HG02759 (cell line): ENCODE measurements at regions not wholly inside any gene's neighbourhood (a gene's known extent, or its start where the extent isn't known, plus 50 kb on each side); places are given as distances from the start of the nearest gene placed in this dataset.
"Not testable (repeated sequence)": the region's sequence is repeated elsewhere in the genome, so short reads cannot be mapped to it uniquely, and the experiment has no call there.

Experiments
- ATAC-seq: cut with Tn5 transposase; IDR thresholded peaks from one replicate; pipeline ENCODE4 v1.9.1; 2021; ENCODE audit warnings: mild to moderate bottlenecking, moderate library complexity; ENCODE audit not compliant: unreplicated experiment

GRCh38 chr17:21780919-21781665 is 88.8 kb downstream of the KCNJ18 start:
- not testable (repeated sequence) for ATAC-seq

GRCh38 chr17:21781666-21782024 is 89.3 kb downstream of the KCNJ18 start:
- not testable (repeated sequence) for ATAC-seq

- ATAC-seq = not testable (repeated sequence)
Measured at GRCh38 chr17:21782107-21782506, 89.8 kb downstream of the KCNJ18 start.

GRCh38 chr17:21782604-21783003 is 90.3 kb downstream of the KCNJ18 start:
- not testable (repeated sequence) for ATAC-seq

GRCh38 chr17:21783017-21783416 is 90.7 kb downstream of the KCNJ18 start:
- not testable (repeated sequence) for ATAC-seq

- ATAC-seq = not testable (repeated sequence)
Measured at GRCh38 chr17:21814272-21814671, 121.9 kb downstream of the KCNJ18 start.

- ATAC-seq = no peak
Measured at GRCh38 chr17:21814776-21815175, 122.5 kb downstream of the KCNJ18 start.

GRCh38 chr17:21815352-21816063 is 123.2 kb downstream of the KCNJ18 start:
- ATAC-seq = no peak

GRCh38 chr17:21816592-21817567 is 124.6 kb downstream of the KCNJ18 start:
- no peak for ATAC-seq

GRCh38 chr17:21817791-21818364 is 125.6 kb downstream of the KCNJ18 start:
- ATAC-seq = no peak

GRCh38 chr17:21823090-21823489 is 130.8 kb downstream of the KCNJ18 start:
- no peak for ATAC-seq

GRCh38 chr17:21823643-21824042 is 131.3 kb downstream of the KCNJ18 start:
- no peak for ATAC-seq

GRCh38 chr17:21841839-21842238 is 149.5 kb downstream of the KCNJ18 start:
- no peak for ATAC-seq

- no peak for ATAC-seq
Measured at GRCh38 chr17:21842332-21843317, 150.3 kb downstream of the KCNJ18 start.

GRCh38 chr17:21843318-21843865 is 151.1 kb downstream of the KCNJ18 start:
- no peak for ATAC-seq

GRCh38 chr17:21843951-21844590 is 151.7 kb downstream of the KCNJ18 start:
- no peak for ATAC-seq

GRCh38 chr17:21848510-21848909 is 156.2 kb downstream of the KCNJ18 start:
- not testable (repeated sequence) for ATAC-seq

GRCh38 chr17:21849030-21849429 is 156.7 kb downstream of the KCNJ18 start:
- not testable (repeated sequence) for ATAC-seq

GRCh38 chr17:21850614-21851013 is 158.3 kb downstream of the KCNJ18 start:
- ATAC-seq = not testable (repeated sequence)
